Transverse colon (tissue), 4 donors: ENCODE measurements at regions not wholly inside any gene's neighbourhood (a gene's known extent, or its start where the extent isn't known, plus 50 kb on each side); places are given as distances from the start of the nearest gene placed in this dataset.

Experiments used
- DNase-seq: peaks from one replicate; pipeline ENCODE4 v3.0.0-alpha.2; 2019
- H3K27ac ChIP-seq, 4 donors: fragments of 200-600 bp; sonication (generic); 2 replicates each; pipeline ENCODE4 v1.5.1; 2016 to 2018; ENCODE audit warnings: inconsistent platforms in 4 of 4
- H3K27me3 ChIP-seq: fragments of 200-600 bp; sonication (generic); 2 replicates; pipeline ENCODE4 v1.5.1; 2017; ENCODE audit warnings: inconsistent platforms
- H3K36me3 ChIP-seq, 4 donors: fragments of 200-600 bp; sonication (generic); 2 replicates each; pipeline ENCODE4 v1.5.1; 2017 to 2019; ENCODE audit warnings: inconsistent platforms in 4 of 4
- H3K4me1 ChIP-seq, 4 donors: fragments of 200-600 bp; sonication (generic); 2 replicates each; pipeline ENCODE4 v1.5.1; 2017 to 2020; ENCODE audit warnings: inconsistent platforms in 4 of 4
- H3K4me3 ChIP-seq, 4 donors: fragments of 200-600 bp; sonication (generic); 1 replicate in 1 of 4; 2 replicates in 3 of 4; pipeline versions ENCODE4 v1.5.1 to v1.6.1; 2017 to 2019; ENCODE audit warnings: inconsistent platforms in 4 of 4
- H3K9me3 ChIP-seq, 2 donors: fragments of 200-600 bp; sonication (generic); 2 replicates each; pipeline ENCODE4 v1.5.1; 2017 to 2019; ENCODE audit warnings: inconsistent platforms in 2 of 2
- EP300 ChIP-seq: sonication (generic); formaldehyde crosslinking; IDR thresholded peaks from one replicate; pipeline ENCODE4 v1.6.1; 2017; ENCODE audit warnings: antibody characterized with exemption, low read depth
- POLR2A ChIP-seq: fragments of 450-650 bp; IDR thresholded peaks from one replicate; pipeline ENCODE4 v1.6.1; 2016; ENCODE audit warnings: antibody characterized with exemption, mild to moderate bottlenecking, moderate library complexity
- POLR2AphosphoS5 ChIP-seq, 3 donors: sonication (generic); formaldehyde crosslinking; IDR thresholded peaks; one replicate each; pipeline ENCODE4 v1.6.1; 2016; ENCODE audit warnings: antibody characterized with exemption in 3 of 3
- WGBS, 2 donors: methylation state at CpG; one replicate each; pipeline ENCODE4 v1.1.5; 2018; ENCODE audit warnings: low coverage in 1 of 2; 5-methylcytosine and 5-hydroxymethylcytosine counted together
- in situ Hi-C, 4 donors: fragments of 200-750 bp; cut with MboI; loops; one replicate each; pipeline versions ENCODE4 v1.15.0 to v1.15.1; 2017; ENCODE audit warnings: low sequenced_read_pairs in 3 of 4, low pct_ligation_motif_present in 1 of 4, low pct_unique_long_range_greater_than_20kb in 1 of 4
- intact Hi-C: fragments of 100-400 bp; cut with DNase I; formaldehyde crosslinking; loops from one replicate; pipeline ENCODE4 v1.15.1; 2023; ENCODE audit warnings: low total_unique reads
- TF ChIP-seq, protein P1 (sequence below), 5 experiments: fragments of 200-600 bp in 3 of 5; fragments of 450-650 bp in 2 of 5; sonication (generic) in 3 of 5; IDR thresholded peaks; 1 replicate in 2 of 5; 2 replicates in 3 of 5; pipeline ENCODE4 v1.5.1; 2016 to 2017; ENCODE audit warnings: antibody characterized with exemption in 5 of 5, inconsistent platforms in 3 of 5, mild to moderate bottlenecking in 2 of 5, moderate library complexity in 1 of 5

GRCh38 chr5:114296191-114296590 is 65.7 kb upstream of the KCNN2 start:
- no peaks in the 10 kb centered on the region for H3K9me3 ChIP-seq
- intact Hi-C loops = no loop called here
- H3K4me1 ChIP-seq = no peaks in the 10 kb centered on the region
- no peaks in the 10 kb centered on the region for H3K27me3 ChIP-seq
- no peaks in the 10 kb centered on the region for H3K36me3 ChIP-seq
- in situ Hi-C loops = no loop called here
- no peak for DNase-seq
- no peak for TF ChIP-seq POLR2A
- TF ChIP-seq, protein P1, sequence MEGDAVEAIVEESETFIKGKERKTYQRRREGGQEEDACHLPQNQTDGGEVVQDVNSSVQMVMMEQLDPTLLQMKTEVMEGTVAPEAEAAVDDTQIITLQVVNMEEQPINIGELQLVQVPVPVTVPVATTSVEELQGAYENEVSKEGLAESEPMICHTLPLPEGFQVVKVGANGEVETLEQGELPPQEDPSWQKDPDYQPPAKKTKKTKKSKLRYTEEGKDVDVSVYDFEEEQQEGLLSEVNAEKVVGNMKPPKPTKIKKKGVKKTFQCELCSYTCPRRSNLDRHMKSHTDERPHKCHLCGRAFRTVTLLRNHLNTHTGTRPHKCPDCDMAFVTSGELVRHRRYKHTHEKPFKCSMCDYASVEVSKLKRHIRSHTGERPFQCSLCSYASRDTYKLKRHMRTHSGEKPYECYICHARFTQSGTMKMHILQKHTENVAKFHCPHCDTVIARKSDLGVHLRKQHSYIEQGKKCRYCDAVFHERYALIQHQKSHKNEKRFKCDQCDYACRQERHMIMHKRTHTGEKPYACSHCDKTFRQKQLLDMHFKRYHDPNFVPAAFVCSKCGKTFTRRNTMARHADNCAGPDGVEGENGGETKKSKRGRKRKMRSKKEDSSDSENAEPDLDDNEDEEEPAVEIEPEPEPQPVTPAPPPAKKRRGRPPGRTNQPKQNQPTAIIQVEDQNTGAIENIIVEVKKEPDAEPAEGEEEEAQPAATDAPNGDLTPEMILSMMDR (IDR thresholded peaks at IDR 0.05) = no peak
- TF ChIP-seq EP300 = no peak
- no peak for TF ChIP-seq POLR2AphosphoS5 (IDR thresholded peaks at IDR 0.05)
- H3K27ac ChIP-seq = no peak overlapping the region
- WGBS, 2 donors = 56 to 67% methylated on average over 1 of the region's 1 CpG
- H3K4me3 ChIP-seq = no peak overlapping the region

DNA sequence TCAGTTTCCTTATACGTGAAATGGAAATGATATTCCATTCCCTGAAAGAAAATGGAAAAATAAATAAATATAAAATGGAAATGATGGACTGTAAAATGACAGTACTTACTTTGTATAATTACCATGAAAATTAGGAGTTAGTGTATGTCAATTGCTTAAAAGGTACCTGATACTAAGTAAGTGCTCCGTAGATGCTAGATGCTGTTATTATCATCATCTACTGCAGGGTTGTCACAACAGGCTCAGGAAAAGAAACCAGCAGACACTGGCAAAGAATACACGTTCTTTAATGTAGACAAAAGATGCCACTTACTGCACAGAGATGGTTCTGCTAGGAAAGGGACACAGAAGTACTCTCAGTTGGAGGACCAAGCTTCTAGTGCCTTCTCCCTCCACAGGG is 64.0 kb upstream of the KCNN2 start:
- intact Hi-C loops = no loop called here
- H3K4me3 ChIP-seq = no peak overlapping the region
- no peaks in the 10 kb centered on the region for H3K27me3 ChIP-seq
- no peaks in the 10 kb centered on the region for H3K4me1 ChIP-seq
- no peak for DNase-seq
- H3K36me3 ChIP-seq = no peaks in the 10 kb centered on the region
- TF ChIP-seq EP300 = no peak
- no peak for TF ChIP-seq POLR2A
- TF ChIP-seq, protein P1 (IDR thresholded peaks at IDR 0.05) = no peak
- no peak for TF ChIP-seq POLR2AphosphoS5 (IDR thresholded peaks at IDR 0.05)
- no peaks in the 10 kb centered on the region for H3K9me3 ChIP-seq
- in situ Hi-C loops = no loop called here
- WGBS, 2 donors = 55 to 71% methylated on average over 3 of the region's 3 CpGs
- no peak overlapping the region for H3K27ac ChIP-seq

DNA sequence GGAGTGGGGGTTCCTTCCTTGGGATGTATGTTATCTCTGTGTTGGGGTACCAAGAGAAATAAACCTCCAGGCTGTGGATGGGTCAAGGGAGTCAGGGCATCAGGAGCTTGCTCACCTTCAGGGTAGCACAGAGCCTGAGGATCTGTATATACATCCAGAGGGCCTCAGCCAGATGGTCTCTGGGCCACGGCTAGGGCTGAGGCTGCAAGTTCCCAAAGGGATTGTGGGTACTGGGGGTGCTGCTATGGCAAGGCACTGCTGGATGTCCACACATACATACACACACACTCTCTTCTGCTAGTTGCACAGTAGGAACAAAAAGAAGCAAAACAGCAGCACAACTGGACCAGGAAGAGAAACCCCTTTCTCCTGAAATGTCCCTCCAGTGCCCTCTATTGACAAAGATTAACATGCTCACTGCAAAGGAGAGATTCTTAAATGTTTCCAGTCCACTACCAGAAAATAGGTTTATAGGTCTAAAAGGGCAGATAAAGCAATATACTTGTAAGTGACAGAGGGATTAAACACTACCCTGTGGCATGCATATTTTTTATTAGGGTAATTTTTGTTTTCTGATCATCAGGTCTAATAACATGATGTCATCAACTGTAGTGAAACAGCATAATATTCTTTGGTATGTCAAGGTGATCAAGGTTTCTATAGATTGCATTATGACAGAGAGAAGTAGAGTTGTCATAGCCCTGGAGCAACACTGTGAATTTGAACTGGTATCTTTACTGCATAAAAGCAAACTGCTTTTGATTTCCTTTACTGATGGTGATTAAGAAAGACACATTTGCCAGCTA is 56.3 kb upstream of the KCNN2 start:
- WGBS, 2 donors = 64% methylated on average over 1 of the region's 1 CpG; no CpG with 5 or more reads in 1 of the 2 donors
- in situ Hi-C loops = no loop called here
- Histone ChIP-seq H3K27me3 (no peaks in the 10 kb centered on the region), H3K36me3 (no peaks in the 10 kb centered on the region), H3K4me3 (no peak overlapping the region), H3K9me3 (no peaks in the 10 kb centered on the region), H3K4me1 (no peaks in the 10 kb centered on the region), H3K27ac (no peak overlapping the region)
- no peak for DNase-seq
- TF ChIP-seq POLR2AphosphoS5 (IDR thresholded peaks at IDR 0.05) (no peak), POLR2A (no peak), EP300 (no peak)
- TF ChIP-seq, protein P1 (IDR thresholded peaks at IDR 0.05) = peak in 1 of 5 experiments; percentile 9
- intact Hi-C loops = no loop called here

- intact Hi-C loops (no loop called here), in situ Hi-C loops (no loop called here)
- WGBS, 2 donors = 60 to 75% methylated on average over 1 of the region's 1 CpG
- Histone ChIP-seq H3K4me3 (no peak overlapping the region), H3K4me1 (no peaks in the 10 kb centered on the region), H3K27ac (no peak overlapping the region), H3K36me3 (no peaks in the 10 kb centered on the region), H3K27me3 (no peaks in the 10 kb centered on the region), H3K9me3 (no peaks in the 10 kb centered on the region)
- DNase-seq = no peak
- TF ChIP-seq, protein P1 (IDR thresholded peaks at IDR 0.05) = no peak
- TF ChIP-seq POLR2A (no peak), EP300 (no peak), POLR2AphosphoS5 (IDR thresholded peaks at IDR 0.05) (no peak)
Observed at GRCh38 chr5:114308017-114308416, 53.9 kb upstream of the KCNN2 start.
